GM10248 (cell line): ENCODE measurements at regions not wholly inside any gene's neighbourhood (a gene's known extent, or its start where the extent isn't known, plus 50 kb on each side); places are given as distances from the start of the nearest gene placed in this dataset.

Experiments used
- CTCF ChIA-PET: fragments of 300-600 bp; sonication (Branson Sonifier 250); formaldehyde crosslinking; extraction: SDS; loops from one replicate; lab custom pipeline; 2021; ENCODE audit warnings: antibody characterized with exemption; lab: Yijun Ruan, JAX
- POLR2A ChIA-PET: fragments of 350-650 bp; sonication (Branson Sonifier 250); formaldehyde crosslinking; extraction: SDS; loops from one replicate; lab custom pipeline; 2020; ENCODE audit warnings: antibody characterized with exemption; lab: Yijun Ruan, JAX
- DNase-seq: peaks from one replicate; pipeline ENCODE4 v3.0.0; 2012; ENCODE audit errors: extremely low spot score
- TF ChIP-seq, protein P1 (sequence below): IDR thresholded peaks from 2 replicates; pipeline ENCODE4 v1.5.1; 2012; ENCODE audit warnings: mild to moderate bottlenecking, low read depth; ENCODE audit errors: extremely low read depth, missing control alignments, control extremely low read depth

DNA sequence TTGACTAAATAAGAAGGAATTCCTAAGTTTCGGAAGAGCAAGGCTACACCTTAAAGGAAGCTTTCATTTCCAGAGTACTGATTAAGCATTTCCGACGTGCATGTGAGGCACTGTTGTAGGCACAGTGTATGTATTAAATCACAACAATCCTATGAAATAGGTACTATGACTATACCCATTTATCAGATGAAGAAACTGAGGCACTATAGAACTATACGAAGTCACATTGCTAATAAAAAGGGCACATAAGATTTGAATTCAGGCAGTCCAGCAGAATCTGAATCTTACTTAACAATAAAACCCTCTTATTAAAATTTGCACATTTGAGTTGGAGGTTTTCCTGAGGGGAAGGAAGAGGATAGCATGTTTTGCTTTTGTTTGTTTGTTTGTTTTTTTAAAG lies 243.5 kb upstream of the FANCL start:
- DNase-seq: no peak
- CTCF ChIA-PET: no interaction called here
- TF ChIP-seq, protein P1, sequence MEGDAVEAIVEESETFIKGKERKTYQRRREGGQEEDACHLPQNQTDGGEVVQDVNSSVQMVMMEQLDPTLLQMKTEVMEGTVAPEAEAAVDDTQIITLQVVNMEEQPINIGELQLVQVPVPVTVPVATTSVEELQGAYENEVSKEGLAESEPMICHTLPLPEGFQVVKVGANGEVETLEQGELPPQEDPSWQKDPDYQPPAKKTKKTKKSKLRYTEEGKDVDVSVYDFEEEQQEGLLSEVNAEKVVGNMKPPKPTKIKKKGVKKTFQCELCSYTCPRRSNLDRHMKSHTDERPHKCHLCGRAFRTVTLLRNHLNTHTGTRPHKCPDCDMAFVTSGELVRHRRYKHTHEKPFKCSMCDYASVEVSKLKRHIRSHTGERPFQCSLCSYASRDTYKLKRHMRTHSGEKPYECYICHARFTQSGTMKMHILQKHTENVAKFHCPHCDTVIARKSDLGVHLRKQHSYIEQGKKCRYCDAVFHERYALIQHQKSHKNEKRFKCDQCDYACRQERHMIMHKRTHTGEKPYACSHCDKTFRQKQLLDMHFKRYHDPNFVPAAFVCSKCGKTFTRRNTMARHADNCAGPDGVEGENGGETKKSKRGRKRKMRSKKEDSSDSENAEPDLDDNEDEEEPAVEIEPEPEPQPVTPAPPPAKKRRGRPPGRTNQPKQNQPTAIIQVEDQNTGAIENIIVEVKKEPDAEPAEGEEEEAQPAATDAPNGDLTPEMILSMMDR: no peak
- POLR2A ChIA-PET: no interaction called here

DNA sequence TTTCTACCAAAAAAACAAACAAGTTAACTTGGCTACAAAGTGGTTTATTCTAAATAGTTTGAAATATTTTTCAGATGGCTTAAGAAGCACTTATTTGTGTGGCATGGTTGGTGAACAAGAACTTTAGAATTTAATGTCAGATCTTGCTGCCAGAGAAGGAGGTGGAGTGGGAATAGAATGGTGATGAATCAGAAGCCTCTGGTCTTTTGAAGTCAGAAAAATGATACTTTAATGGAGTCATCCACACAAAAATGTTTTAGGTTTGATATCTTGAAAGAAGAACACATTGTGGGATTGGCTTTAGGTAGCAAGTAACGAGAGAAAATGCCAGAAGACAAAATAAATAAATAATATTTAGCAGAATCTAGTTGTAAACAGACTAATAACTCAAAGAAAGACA lies 243.1 kb upstream of the FANCL start:
- ChIA-PET CTCF (no interaction called here), POLR2A (no interaction called here)
- TF ChIP-seq, protein P1: no peak
- no peak for DNase-seq

DNA sequence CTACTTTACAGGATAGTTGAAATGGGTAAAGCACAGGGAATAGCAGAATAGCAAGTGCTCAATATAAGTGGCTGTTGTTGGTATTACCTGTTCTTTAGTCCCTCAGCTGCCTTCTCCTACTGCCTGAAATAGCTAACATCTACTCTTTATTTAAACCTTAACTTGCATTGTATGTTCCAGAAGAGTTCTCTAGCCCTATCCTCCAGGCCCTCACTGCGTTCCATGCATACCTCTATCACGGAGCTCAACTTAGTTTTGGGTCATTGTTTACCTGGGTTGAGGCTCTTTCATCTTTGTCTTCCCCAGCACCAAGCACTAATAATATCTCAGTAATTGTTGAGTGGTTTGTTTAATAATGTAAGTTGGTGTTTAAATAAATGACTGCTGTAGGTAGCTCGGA lies 242.2 kb upstream of the FANCL start:
- DNase-seq: no peak
- POLR2A ChIA-PET: no interaction called here
- TF ChIP-seq, protein P1: no peak
- CTCF ChIA-PET: interaction anchor here (0.7 to 1.1 kb wide), 2 partner anchors 13 to 37 kb away, joined by 3 read pairs; no protein-coding TSS in a partner anchor

DNA sequence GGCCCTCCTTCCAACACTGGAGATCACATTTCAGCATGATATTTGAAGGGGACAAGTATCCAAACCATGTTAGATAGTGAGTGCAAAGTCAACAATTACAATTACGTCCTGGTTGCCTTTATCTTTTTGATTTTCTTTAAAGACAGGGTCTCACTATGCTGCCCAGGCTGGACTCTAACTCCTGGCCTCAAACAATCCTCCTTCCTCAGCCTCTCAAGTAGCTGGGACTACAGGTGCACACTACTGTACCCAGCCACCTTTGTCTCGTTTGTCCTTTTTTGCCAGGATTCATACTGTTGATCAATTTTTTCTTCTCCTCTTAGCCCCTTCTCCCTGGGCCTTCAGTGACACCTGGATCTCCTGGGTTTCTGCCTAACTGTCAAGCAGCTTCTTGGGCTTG lies 240.5 kb upstream of the FANCL start:
- ChIA-PET POLR2A (no interaction called here), CTCF (interaction anchor here (0.9 kb wide), 1 partner anchor 16 kb away, joined by 3 read pairs; no protein-coding TSS in a partner anchor)
- no peak for DNase-seq
- TF ChIP-seq, protein P1: no peak

DNA sequence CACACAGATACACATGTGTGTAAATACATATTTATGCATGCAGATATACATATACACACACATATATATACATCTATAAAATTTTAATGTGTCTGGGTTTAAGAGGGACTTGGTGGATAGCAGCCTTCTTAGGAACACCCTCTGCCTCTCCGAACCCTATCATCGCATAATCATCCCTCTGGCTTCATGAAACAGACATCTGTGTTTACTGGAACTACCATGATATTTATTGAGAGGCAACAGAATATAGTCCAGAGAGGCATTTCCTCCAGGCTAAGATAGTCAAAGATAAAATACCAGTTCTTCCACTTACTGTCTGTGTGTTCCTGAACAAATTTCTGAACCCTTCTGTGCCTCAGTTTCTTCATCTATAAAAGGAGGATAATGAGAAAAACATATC lies 239.0 kb upstream of the FANCL start:
- ChIA-PET POLR2A (no interaction called here), CTCF (interaction anchor here (1.1 kb wide), 1 partner anchor 574 kb away, joined by 3 read pairs; no protein-coding TSS in a partner anchor)
- TF ChIP-seq, protein P1: no peak
- no peak for DNase-seq

DNA sequence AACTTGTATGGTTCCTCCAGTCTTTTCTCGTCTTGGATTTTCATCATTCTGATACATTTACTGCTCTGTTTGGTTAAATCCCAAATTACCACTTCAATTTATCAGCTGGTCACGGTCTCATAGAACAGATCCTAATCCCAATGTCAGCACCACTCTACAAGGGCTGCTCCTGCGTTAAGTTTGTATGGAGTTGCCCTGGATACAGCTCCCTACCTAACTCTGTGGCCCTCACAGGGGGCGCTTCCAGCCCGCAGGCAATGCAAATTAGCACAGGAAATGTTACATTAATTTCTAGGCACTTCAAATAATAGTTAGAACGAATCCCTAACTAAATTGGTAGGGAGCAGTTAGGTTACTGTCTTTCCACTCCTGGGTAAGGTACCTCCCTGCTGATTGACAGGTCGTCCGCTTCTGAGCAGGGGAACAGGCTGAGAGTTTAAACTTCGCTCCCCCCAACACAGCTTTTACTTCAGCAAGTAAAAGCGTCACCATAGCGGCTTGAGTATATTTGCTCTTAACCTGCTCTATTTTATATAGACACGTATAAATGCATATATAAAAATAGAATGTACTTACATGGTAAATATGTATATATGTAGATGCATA lies 238.5 kb upstream of the FANCL start:
- POLR2A ChIA-PET: no interaction called here
- CTCF ChIA-PET: interaction anchor here (1.4 kb wide), 1 partner anchor 15 kb away, joined by 4 read pairs; no protein-coding TSS in a partner anchor
- no peak for DNase-seq
- TF ChIP-seq, protein P1: no peak

DNA sequence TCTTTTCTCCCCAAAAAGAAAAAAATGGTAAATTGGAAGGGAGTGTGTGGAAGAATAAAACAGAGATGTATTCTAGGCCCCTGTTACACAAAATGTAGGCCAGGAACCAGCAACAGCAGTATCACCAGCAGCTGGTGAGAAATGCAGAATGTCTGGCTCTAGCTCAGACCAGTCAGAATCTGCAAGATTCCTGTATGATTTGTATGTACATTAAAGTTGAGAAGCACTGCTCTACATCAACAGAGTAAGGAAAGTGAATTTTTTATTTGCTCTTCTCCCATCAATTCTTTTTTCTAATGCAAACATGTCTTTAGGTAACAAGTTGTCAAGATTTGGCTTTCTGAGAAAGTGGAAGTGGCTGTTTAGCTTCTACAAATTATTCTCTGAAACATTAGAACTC lies 235.4 kb upstream of the FANCL start:
- no peak for DNase-seq
- CTCF ChIA-PET: interaction anchor here (1.2 kb wide), 2 partner anchors 10 to 739 kb away, joined by 3 read pairs; no protein-coding TSS in a partner anchor
- POLR2A ChIA-PET: no interaction called here
- TF ChIP-seq, protein P1: no peak
